Hematopoietic multipotent progenitor cell (in vitro differentiated cells): ENCODE measurements at regions not wholly inside any gene's neighbourhood (a gene's known extent, or its start where the extent isn't known, plus 50 kb on each side); places are given as distances from the start of the nearest gene placed in this dataset. TPM values are rescaled to one million over a fixed set of nuclear protein-coding genes. Genes with fewer than 3 reads are reported as not detected.

ENCODE experiments used
- DNase-seq, 3 donors: peaks; one replicate each; pipeline ENCODE4 v3.0.0-alpha.2; 2011 to 2015; ENCODE audit warnings: low read depth in 2 of 3, low spot score in 2 of 3
- small RNA-seq: library from RNA; depleted of rRNA; stranded (forward); fragments of <200 nt; gene quantifications from one replicate; pipeline ENCODE3, GENCODE V24; 2012

DNA sequence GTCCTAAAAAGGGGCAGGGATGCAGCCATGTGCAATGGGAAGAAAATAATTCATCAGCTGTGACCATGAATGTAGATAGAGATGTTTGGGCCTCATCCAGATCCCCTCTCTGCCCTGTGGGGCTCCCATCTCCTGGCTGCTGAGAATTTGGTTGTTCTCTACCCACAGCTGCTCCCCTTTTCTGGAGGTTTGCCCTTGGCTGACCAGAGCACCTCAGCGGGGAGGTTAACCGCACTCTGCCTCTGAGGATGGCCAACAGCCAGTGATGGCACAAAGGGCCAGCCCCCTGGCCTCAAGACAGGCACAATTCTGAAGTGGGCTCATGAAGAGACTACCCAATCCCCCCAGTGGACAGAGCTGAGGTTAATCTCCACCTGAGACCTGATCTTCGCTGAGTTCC, 61.5 kb upstream of the SERP2 start:
- DNase-seq = no peak

DNA sequence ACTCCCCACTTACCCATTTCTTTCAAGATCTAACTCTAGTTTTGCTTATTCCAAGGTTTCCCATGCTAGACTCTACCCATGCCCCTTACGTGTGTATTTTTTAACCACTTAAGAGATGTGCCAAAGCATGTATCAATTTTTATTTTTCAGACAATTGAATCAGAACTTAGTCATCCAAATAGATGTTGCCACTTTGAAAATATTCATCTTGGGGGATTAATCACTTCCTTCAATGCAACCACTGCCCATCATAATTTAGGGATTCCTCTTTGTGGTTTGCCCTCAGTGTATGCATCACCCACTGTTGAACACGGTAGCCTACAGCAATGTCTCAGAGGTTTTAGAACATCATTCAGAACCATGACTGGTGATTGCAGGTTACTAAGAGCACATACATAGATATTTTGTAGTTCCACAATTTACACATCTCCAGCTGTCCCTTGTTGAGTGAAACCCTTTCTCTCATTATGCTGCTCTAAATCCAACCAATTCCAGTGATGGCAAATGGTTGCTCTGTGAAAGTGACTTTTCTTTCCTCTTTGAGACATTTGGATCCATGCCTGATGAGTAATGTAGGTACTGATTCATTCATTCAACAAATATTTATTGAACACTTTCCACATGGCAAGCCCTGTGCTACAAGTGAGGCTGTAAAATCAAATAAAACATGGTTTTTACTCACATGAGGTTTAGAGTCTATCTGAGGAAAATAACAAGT, 60.6 kb upstream of the SERP2 start:
- no peak for DNase-seq

DNA sequence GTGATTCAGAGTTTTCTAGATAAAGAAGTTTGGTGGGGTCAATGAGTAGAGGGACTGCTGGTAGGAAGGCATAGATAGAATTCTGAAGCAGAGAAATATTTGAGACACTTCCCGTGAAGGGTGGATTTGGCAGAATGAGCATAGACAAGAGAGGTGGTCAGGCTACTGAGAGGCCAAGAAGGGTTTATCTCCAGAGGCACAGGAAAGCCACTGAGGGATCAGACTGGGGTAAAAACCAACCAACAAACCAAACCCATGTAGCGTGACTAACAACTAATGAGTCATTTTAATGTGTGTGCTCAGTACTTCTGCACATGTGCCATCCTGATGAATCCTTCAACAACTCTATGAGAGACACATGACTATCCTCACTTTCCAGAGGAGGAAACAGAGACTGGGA, 60.0 kb upstream of the SERP2 start:
- DNase-seq = no peak

DNA sequence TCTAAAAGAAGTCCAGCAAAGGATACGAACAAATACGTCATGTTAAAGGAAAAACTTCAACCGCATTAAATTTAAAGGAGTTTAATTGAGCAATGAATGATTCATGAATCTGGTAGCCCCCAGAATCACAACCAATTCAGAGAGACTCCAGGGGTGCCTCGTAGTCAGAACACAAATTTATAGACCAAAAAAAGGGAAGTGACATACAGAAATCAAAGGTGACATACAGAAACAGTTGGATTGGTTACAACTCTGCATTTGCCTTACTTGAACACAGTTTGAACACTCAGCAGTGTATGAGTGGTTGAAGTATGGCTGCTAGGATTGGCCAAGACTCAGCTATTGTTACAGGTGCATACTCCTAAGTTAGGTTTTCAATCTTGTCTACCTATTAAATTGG, 59.5 kb upstream of the SERP2 start:
- DNase-seq = peak in 1 of 3 donors; percentile 46

DNA sequence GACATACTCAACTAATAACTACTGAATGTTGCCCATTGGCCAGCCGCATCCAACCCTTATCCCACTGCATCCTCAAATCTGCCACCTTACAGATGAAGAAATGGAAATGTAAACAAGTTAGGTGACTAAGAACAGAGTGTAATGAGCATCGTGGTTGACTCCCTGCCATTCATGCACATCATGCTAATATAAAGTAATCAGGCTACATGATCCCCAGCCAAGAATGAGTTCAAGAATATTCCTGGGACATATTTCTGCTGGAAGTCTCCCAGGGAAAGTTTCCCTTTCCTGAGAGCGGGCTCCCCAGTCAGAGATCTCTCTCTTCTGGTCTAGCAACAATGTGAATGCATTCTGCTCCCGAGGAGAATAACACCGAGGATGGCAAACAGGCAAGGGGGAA, 55.9 kb upstream of the SERP2 start:
- DNase-seq = no peak

DNA sequence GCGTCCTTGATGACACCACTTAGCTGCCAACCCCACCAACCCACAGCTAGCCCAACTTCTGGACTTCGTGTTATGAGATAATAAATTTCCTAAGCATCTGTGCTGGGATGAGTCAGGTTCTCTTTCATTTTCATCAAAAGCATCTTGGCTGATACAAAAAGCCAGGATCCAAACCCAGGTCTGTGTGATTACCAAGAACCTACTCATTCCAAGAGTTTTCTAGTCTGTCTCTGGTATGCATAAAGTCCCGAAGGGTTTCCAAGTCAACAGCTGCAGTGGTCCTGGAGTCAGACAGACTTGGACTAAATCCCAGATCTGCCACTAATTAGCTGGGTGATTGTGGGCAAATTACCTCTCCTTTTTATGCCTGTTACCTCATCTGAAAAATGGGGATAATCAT, 55.5 kb upstream of the SERP2 start:
- no peak for DNase-seq

- DNase-seq = no peak
Measured at GRCh38 chr13:44320611-44321010, 53.0 kb upstream of the SERP2 start.

GRCh38 chr13:44321961-44322360, 51.7 kb upstream of the SERP2 start:
- DNase-seq = no peak

- no peak for DNase-seq
Measured at GRCh38 chr13:44322928-44323327, 50.7 kb upstream of the SERP2 start.

- DNase-seq = no peak
Measured at GRCh38 chr13:44323754-44324153, 49.9 kb upstream of the SERP2 start.

Small RNAs in the stretch of these regions (small RNA-seq; reads per million reads assigned to genes)
- gene MIR8079 = not detected
